Colonic mucosa (tissue), 4 donors: ENCODE measurements at regions not wholly inside any gene's neighbourhood (a gene's known extent, or its start where the extent isn't known, plus 50 kb on each side); places are given as distances from the start of the nearest gene placed in this dataset.

Experiments used
- DNase-seq: peaks from one replicate; pipeline ENCODE4 v3.0.0-alpha.2; 2020
- H3K27ac ChIP-seq: fragments of 200-600 bp; one replicate; pipeline ENCODE4 v1.8.0; 2021
- H3K27me3 ChIP-seq: fragments of 200-600 bp; one replicate; pipeline ENCODE4 v1.8.0; 2021
- H3K36me3 ChIP-seq: fragments of 200-600 bp; one replicate; pipeline ENCODE4 v1.8.0; 2021
- H3K4me1 ChIP-seq: fragments of 200-600 bp; one replicate; pipeline ENCODE4 v1.8.0; 2021; ENCODE audit warnings: mild to moderate bottlenecking
- H3K4me3 ChIP-seq: fragments of 200-600 bp; one replicate; pipeline ENCODE4 v1.8.0; 2021
- H3K9ac ChIP-seq, 2 donors: one replicate each; pipeline ENCODE4 v1.7.0; 2013; ENCODE audit warnings: control low read depth in 2 of 2, low read depth in 2 of 2, low read length in 2 of 2
- H3K9me3 ChIP-seq: fragments of 200-600 bp; one replicate; pipeline ENCODE4 v1.8.0; 2021
- CTCF ChIP-seq: fragments of 200-600 bp; IDR thresholded peaks from one replicate; pipeline ENCODE4 v1.8.0; 2022; ENCODE audit warnings: antibody characterized with exemption, mild to moderate bottlenecking
- intact Hi-C: fragments of 100-400 bp; cut with DNase I; formaldehyde crosslinking; loops from one replicate; pipeline ENCODE4 v1.14.1; 2022
- donor health status: healthy.
- donor health status: DM: no; HTN: no; CAD: no.
- donor health status: DM: no; HTN: no; CAD: no.

- TF ChIP-seq CTCF: no peak
- DNase-seq: no peak
- H3K36me3 ChIP-seq: no peaks in the 10 kb centered on the region
- no peak overlapping the region for H3K27ac ChIP-seq
- no peaks in the 10 kb centered on the region for H3K4me1 ChIP-seq
- no peaks in the 10 kb centered on the region for H3K9me3 ChIP-seq
- H3K4me3 ChIP-seq: no peak overlapping the region
- intact Hi-C loops: no loop called here
- H3K27me3 ChIP-seq: no peaks in the 10 kb centered on the region
- H3K9ac ChIP-seq: peak overlapping the region in 1 of 2 donors; percentile 26
Observed at GRCh38 chr21:39014747-39015146, 168.5 kb downstream of the PSMG1 start.

- no peak for TF ChIP-seq CTCF
- Histone ChIP-seq H3K4me3 (no peak overlapping the region), H3K27me3 (no peaks in the 10 kb centered on the region), H3K27ac (no peak overlapping the region), H3K36me3 (no peaks in the 10 kb centered on the region), H3K9me3 (no peaks in the 10 kb centered on the region), H3K4me1 (no peaks in the 10 kb centered on the region), H3K9ac (no peak overlapping the region)
- DNase-seq: no peak
- intact Hi-C loops: no loop called here
Observed at GRCh38 chr21:39012326-39013230, 170.7 kb downstream of the PSMG1 start.

- H3K27me3 ChIP-seq: no peaks in the 10 kb centered on the region
- H3K9ac ChIP-seq: no peak overlapping the region
- intact Hi-C loops: no loop called here
- no peak overlapping the region for H3K27ac ChIP-seq
- no peaks in the 10 kb centered on the region for H3K36me3 ChIP-seq
- no peak for TF ChIP-seq CTCF
- H3K9me3 ChIP-seq: no peaks in the 10 kb centered on the region
- H3K4me1 ChIP-seq: no peaks in the 10 kb centered on the region
- no peak for DNase-seq
- H3K4me3 ChIP-seq: no peak overlapping the region
Observed at GRCh38 chr21:39011911-39012310, 171.3 kb downstream of the PSMG1 start.

GRCh38 chr21:39010629-39011404, 172.4 kb downstream of the PSMG1 start:
- no peak for DNase-seq
- Histone ChIP-seq H3K27ac (no peak overlapping the region), H3K4me1 (peaks cover 3% of the 10 kb centered on the region), H3K9me3 (no peaks in the 10 kb centered on the region), H3K9ac (no peak overlapping the region), H3K27me3 (no peaks in the 10 kb centered on the region), H3K36me3 (no peaks in the 10 kb centered on the region), H3K4me3 (no peak overlapping the region)
- TF ChIP-seq CTCF: no peak
- intact Hi-C loops: no loop called here

GRCh38 chr21:39009587-39010225, 173.5 kb downstream of the PSMG1 start:
- TF ChIP-seq CTCF: no peak
- DNase-seq: no peak
- Histone ChIP-seq H3K27me3 (no peaks in the 10 kb centered on the region), H3K9ac (no peak overlapping the region), H3K9me3 (no peaks in the 10 kb centered on the region), H3K36me3 (no peaks in the 10 kb centered on the region), H3K27ac (no peak overlapping the region), H3K4me1 (peaks cover 10% of the 10 kb centered on the region), H3K4me3 (no peak overlapping the region)
- intact Hi-C loops: loop anchor here (10.0 kb wide), 1 partner anchor 205 kb away; the partner anchor contains the start of gene ETS2
